Sigmoid colon (tissue), 4 donors: ENCODE measurements at regions not wholly inside any gene's neighbourhood (a gene's known extent, or its start where the extent isn't known, plus 50 kb on each side); places are given as distances from the start of the nearest gene placed in this dataset.

Experiments
- CTCF ChIP-seq, 4 experiments: fragments of 450-650 bp in 3 of 4; fragments of 200-600 bp in 1 of 4; IDR thresholded peaks; one replicate each; pipeline ENCODE4 v1.5.1; 2016 to 2019; ENCODE audit warnings: antibody characterized with exemption in 4 of 4, mild to moderate bottlenecking in 3 of 4, moderate library complexity in 2 of 4
- POLR2A ChIP-seq, 2 donors: fragments of 450-650 bp; IDR thresholded peaks; one replicate each; pipeline ENCODE4 v1.6.1; 2016; ENCODE audit warnings: antibody characterized with exemption in 2 of 2, mild to moderate bottlenecking in 2 of 2, moderate library complexity in 2 of 2
- POLR2AphosphoS5 ChIP-seq, 4 donors: sonication (generic); formaldehyde crosslinking; IDR thresholded peaks; one replicate each; pipeline ENCODE4 v1.6.1; 2017; ENCODE audit warnings: antibody characterized with exemption in 4 of 4

GRCh38 chr2:150003544-150003943 lies 416.0 kb upstream of the MMADHC start:
- TF ChIP-seq POLR2AphosphoS5 (IDR thresholded peaks at IDR 0.05) (no peak), POLR2A (IDR thresholded peaks at IDR 0.05) (no peak), CTCF (IDR thresholded peaks at IDR 0.05) (no peak)
